ENCODE measurements at regions not wholly inside any gene's neighbourhood (a gene's known extent, or its start where the extent isn't known, plus 50 kb on each side); places are given as distances from the start of the nearest gene placed in this dataset.

GRCh38 chr2:234625626-234626250 is 128.9 kb upstream of the ARL4C start:
- H3K27me3 Mint-ChIP-seq (ENCODE audit: insufficient read depth, unreplicated experiment), result peaks cover 4% of the 10 kb centered on the region
- H3K27ac Mint-ChIP-seq (ENCODE audit: unreplicated experiment), result no peak overlapping the region
- intact Hi-C loops (cut with micrococcal nuclease; ENCODE audit: unreplicated experiment), result no loop called here
- TF ChIP-seq, protein P1, sequence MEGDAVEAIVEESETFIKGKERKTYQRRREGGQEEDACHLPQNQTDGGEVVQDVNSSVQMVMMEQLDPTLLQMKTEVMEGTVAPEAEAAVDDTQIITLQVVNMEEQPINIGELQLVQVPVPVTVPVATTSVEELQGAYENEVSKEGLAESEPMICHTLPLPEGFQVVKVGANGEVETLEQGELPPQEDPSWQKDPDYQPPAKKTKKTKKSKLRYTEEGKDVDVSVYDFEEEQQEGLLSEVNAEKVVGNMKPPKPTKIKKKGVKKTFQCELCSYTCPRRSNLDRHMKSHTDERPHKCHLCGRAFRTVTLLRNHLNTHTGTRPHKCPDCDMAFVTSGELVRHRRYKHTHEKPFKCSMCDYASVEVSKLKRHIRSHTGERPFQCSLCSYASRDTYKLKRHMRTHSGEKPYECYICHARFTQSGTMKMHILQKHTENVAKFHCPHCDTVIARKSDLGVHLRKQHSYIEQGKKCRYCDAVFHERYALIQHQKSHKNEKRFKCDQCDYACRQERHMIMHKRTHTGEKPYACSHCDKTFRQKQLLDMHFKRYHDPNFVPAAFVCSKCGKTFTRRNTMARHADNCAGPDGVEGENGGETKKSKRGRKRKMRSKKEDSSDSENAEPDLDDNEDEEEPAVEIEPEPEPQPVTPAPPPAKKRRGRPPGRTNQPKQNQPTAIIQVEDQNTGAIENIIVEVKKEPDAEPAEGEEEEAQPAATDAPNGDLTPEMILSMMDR (IDR thresholded peaks at IDR 0.05; ENCODE audit: insufficient read depth in 1 of 2, low read depth in 1 of 2, low read length in 1 of 2, severe bottlenecking in 1 of 2, unreplicated experiment in 1 of 2), result no peak
- H3K36me3 Mint-ChIP-seq (ENCODE audit: insufficient read depth, unreplicated experiment), result no peaks in the 10 kb centered on the region
- ChIA-PET CTCF (no interaction called here), POLR2A (no interaction called here)
- Histone ChIP-seq H3K4me3 (ENCODE audit: low read depth, low read length) (no peak overlapping the region), H3K9me3 (no peaks in the 10 kb centered on the region), H3K36me3 (ENCODE audit: control insufficient read depth, insufficient read depth, low read length) (no peaks in the 10 kb centered on the region), H3K4me1 (no peaks in the 10 kb centered on the region), H3K27me3 (replicated peaks; ENCODE audit: control insufficient read depth, insufficient read depth, low read length) (no peaks in the 10 kb centered on the region)
- no peak for DNase-seq
- peaks cover 7% of the 10 kb centered on the region for H3K4me1 Mint-ChIP-seq (ENCODE audit: low read depth, unreplicated experiment)
- no peak overlapping the region for H3K4me3 Mint-ChIP-seq (ENCODE audit: unreplicated experiment)
- BruUV-seq (replicated peaks), result no TSS peak
- no peaks in the 10 kb centered on the region for H3K9me3 Mint-ChIP-seq (ENCODE audit: unreplicated experiment)

- no peak for DNase-seq
- Histone ChIP-seq H3K36me3 (ENCODE audit: control insufficient read depth, insufficient read depth, low read length) (no peaks in the 10 kb centered on the region), H3K4me1 (no peaks in the 10 kb centered on the region), H3K4me3 (ENCODE audit: low read depth, low read length) (no peak overlapping the region), H3K9me3 (no peaks in the 10 kb centered on the region), H3K27me3 (replicated peaks; ENCODE audit: control insufficient read depth, insufficient read depth, low read length) (no peaks in the 10 kb centered on the region)
- peaks cover 2% of the 10 kb centered on the region for H3K27me3 Mint-ChIP-seq (ENCODE audit: insufficient read depth, unreplicated experiment)
- no peaks in the 10 kb centered on the region for H3K9me3 Mint-ChIP-seq (ENCODE audit: unreplicated experiment)
- H3K4me3 Mint-ChIP-seq (ENCODE audit: unreplicated experiment), result no peak overlapping the region
- no peaks in the 10 kb centered on the region for H3K36me3 Mint-ChIP-seq (ENCODE audit: insufficient read depth, unreplicated experiment)
- ChIA-PET CTCF (no interaction called here), POLR2A (no interaction called here)
- no peak overlapping the region for H3K27ac Mint-ChIP-seq (ENCODE audit: unreplicated experiment)
- H3K4me1 Mint-ChIP-seq (ENCODE audit: low read depth, unreplicated experiment), result peaks cover 7% of the 10 kb centered on the region
- BruUV-seq (replicated peaks), result no TSS peak
- TF ChIP-seq, protein P1 (IDR thresholded peaks at IDR 0.05; ENCODE audit: insufficient read depth in 1 of 2, low read depth in 1 of 2, low read length in 1 of 2, severe bottlenecking in 1 of 2, unreplicated experiment in 1 of 2), result no peak
- intact Hi-C loops (cut with micrococcal nuclease; ENCODE audit: unreplicated experiment), result no loop called here
Measured at GRCh38 chr2:234623521-234623991, 126.7 kb upstream of the ARL4C start.

GRCh38 chr2:234621120-234621519 is 124.2 kb upstream of the ARL4C start:
- H3K4me3 Mint-ChIP-seq (ENCODE audit: unreplicated experiment), result no peak overlapping the region
- H3K27ac Mint-ChIP-seq (ENCODE audit: unreplicated experiment), result no peak overlapping the region
- intact Hi-C loops (cut with micrococcal nuclease; ENCODE audit: unreplicated experiment), result no loop called here
- peaks cover 7% of the 10 kb centered on the region for H3K4me1 Mint-ChIP-seq (ENCODE audit: low read depth, unreplicated experiment)
- CTCF ChIA-PET, result no interaction called here
- H3K27me3 ChIP-seq (replicated peaks; ENCODE audit: control insufficient read depth, insufficient read depth, low read length), result no peaks in the 10 kb centered on the region
- DNase-seq, result no peak
- H3K4me3 ChIP-seq (ENCODE audit: low read depth, low read length), result no peak overlapping the region
- H3K9me3 Mint-ChIP-seq (ENCODE audit: unreplicated experiment), result no peaks in the 10 kb centered on the region
- no peaks in the 10 kb centered on the region for H3K4me1 ChIP-seq
- H3K9me3 ChIP-seq, result no peaks in the 10 kb centered on the region
- no TSS peak for BruUV-seq (replicated peaks)
- no peaks in the 10 kb centered on the region for H3K36me3 ChIP-seq (ENCODE audit: control insufficient read depth, insufficient read depth, low read length)
- no peaks in the 10 kb centered on the region for H3K36me3 Mint-ChIP-seq (ENCODE audit: insufficient read depth, unreplicated experiment)
- POLR2A ChIA-PET, result no interaction called here
- H3K27me3 Mint-ChIP-seq (ENCODE audit: insufficient read depth, unreplicated experiment), result no peaks in the 10 kb centered on the region
- TF ChIP-seq, protein P1 (IDR thresholded peaks at IDR 0.05; ENCODE audit: insufficient read depth in 1 of 2, low read depth in 1 of 2, low read length in 1 of 2, severe bottlenecking in 1 of 2, unreplicated experiment in 1 of 2), result no peak
